Loucy (cell line): ENCODE measurements at regions not wholly inside any gene's neighbourhood (a gene's known extent, or its start where the extent isn't known, plus 50 kb on each side); places are given as distances from the start of the nearest gene placed in this dataset.

ENCODE experiments used
- H2AFZ ChIP-seq: fragments of 200-600 bp; sonication (generic); 2 replicates; pipeline ENCODE4 v1.6.0; 2016; ENCODE audit warnings: antibody characterized with exemption, mild to moderate bottlenecking, low read length, moderate library complexity
- H3F3A ChIP-seq: fragments of 200-600 bp; 2 replicates; pipeline ENCODE4 v1.6.0; 2016; ENCODE audit warnings: antibody characterized with exemption, low read depth, mild to moderate bottlenecking
- H3K27me3 ChIP-seq: fragments of 200-600 bp; sonication (generic); 2 replicates; pipeline ENCODE4 v1.6.1; 2014; ENCODE audit warnings: low read length, mild to moderate bottlenecking; ENCODE audit not compliant: insufficient read depth, poor library complexity, severe bottlenecking
- H3K36me3 ChIP-seq: fragments of 200-600 bp; sonication (generic); 2 replicates; pipeline ENCODE4 v1.6.1; 2016; ENCODE audit warnings: low read length; ENCODE audit not compliant: insufficient read depth
- H3K4me1 ChIP-seq: fragments of 200-600 bp; sonication (generic); 2 replicates; pipeline ENCODE4 v1.5.1; 2014; ENCODE audit warnings: low read length, mild to moderate bottlenecking; ENCODE audit not compliant: insufficient read depth, poor library complexity, severe bottlenecking
- H3K4me2 ChIP-seq: fragments of 200-600 bp; sonication (generic); 2 replicates; pipeline ENCODE4 v1.6.0; 2014; ENCODE audit warnings: antibody characterized with exemption, low read length, low read depth, mild to moderate bottlenecking; ENCODE audit not compliant: poor library complexity, severe bottlenecking
- H3K4me3 ChIP-seq: fragments of 200-600 bp; sonication (generic); 2 replicates; pipeline ENCODE4 v1.5.1; 2014; ENCODE audit warnings: low read length, mild to moderate bottlenecking, mixed read lengths; ENCODE audit not compliant: poor library complexity, severe bottlenecking
- H3K79me2 ChIP-seq: fragments of 200-600 bp; sonication (generic); 2 replicates; pipeline ENCODE4 v1.6.1; 2014; ENCODE audit warnings: low read length; ENCODE audit not compliant: insufficient read depth
- H3K9ac ChIP-seq: fragments of 200-600 bp; sonication (generic); 2 replicates; pipeline ENCODE4 v1.6.0; 2014; ENCODE audit warnings: mild to moderate bottlenecking, low read depth, low read length, moderate library complexity; ENCODE audit not compliant: poor library complexity, severe bottlenecking
- H3K9me2 ChIP-seq: fragments of 200-600 bp; sonication (generic); replicated peaks from 2 replicates; pipeline ENCODE4 v1.6.1; 2016; ENCODE audit warnings: low read depth, low read length, mixed read lengths
- H3K9me3 ChIP-seq: fragments of 200-600 bp; sonication (generic); 2 replicates; pipeline ENCODE4 v1.6.1; 2014; ENCODE audit warnings: mild to moderate bottlenecking, antibody characterized with exemption, low read length, low read depth; ENCODE audit not compliant: insufficient read depth
- H4K20me1 ChIP-seq: fragments of 200-600 bp; sonication (generic); 2 replicates; pipeline ENCODE4 v1.6.0; 2014; ENCODE audit warnings: antibody characterized with exemption, low read length, mild to moderate bottlenecking; ENCODE audit not compliant: insufficient read depth, poor library complexity, severe bottlenecking
- EZH2phosphoT487 ChIP-seq: fragments of 200-600 bp; IDR thresholded peaks from 2 replicates; pipeline ENCODE4 v1.6.1; 2018; ENCODE audit warnings: antibody characterized with exemption, mild to moderate bottlenecking, moderate library complexity, borderline replicate concordance
- TF ChIP-seq, protein P1 (sequence below): fragments of 200-600 bp; sonication (generic); conservative IDR thresholded peaks from 2 replicates; pipeline ENCODE4 v1.5.1; 2014; ENCODE audit warnings: mild to moderate bottlenecking, antibody characterized with exemption, low read length

DNA sequence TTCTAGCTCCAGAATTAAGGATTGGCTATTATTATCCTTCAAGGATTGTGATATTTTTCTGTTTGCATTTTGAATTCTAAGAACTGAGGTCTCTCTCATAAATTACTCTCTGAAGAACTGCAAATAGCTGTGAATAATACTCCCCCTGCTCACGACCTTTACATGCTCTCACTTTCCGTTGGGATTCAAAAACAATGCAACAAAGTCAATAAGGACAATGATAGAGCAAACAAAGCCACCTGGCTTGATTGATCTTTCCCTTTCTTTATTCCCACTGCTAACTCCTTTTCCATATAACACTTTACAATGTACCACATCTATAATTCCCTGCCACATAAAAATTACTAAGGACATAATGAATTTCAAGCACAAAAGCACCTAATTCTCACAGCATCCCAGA lies 523.0 kb upstream of the CA10 start:
- Histone ChIP-seq H3K79me2 (no peaks in the 10 kb centered on the region), H3K27me3 (no peaks in the 10 kb centered on the region), H3F3A (no peaks in the 10 kb centered on the region), H3K4me2 (no peak overlapping the region), H2AFZ (no peak overlapping the region), H3K9me3 (no peaks in the 10 kb centered on the region; the same call in 1 of the 2 replicates), H3K4me1 (no peaks in the 10 kb centered on the region), H3K9me2 (no peaks in the 10 kb centered on the region), H3K36me3 (no peaks in the 10 kb centered on the region), H3K9ac (no peak overlapping the region), H4K20me1 (no peaks in the 10 kb centered on the region), H3K4me3 (no peak overlapping the region)
- TF ChIP-seq, protein P1, sequence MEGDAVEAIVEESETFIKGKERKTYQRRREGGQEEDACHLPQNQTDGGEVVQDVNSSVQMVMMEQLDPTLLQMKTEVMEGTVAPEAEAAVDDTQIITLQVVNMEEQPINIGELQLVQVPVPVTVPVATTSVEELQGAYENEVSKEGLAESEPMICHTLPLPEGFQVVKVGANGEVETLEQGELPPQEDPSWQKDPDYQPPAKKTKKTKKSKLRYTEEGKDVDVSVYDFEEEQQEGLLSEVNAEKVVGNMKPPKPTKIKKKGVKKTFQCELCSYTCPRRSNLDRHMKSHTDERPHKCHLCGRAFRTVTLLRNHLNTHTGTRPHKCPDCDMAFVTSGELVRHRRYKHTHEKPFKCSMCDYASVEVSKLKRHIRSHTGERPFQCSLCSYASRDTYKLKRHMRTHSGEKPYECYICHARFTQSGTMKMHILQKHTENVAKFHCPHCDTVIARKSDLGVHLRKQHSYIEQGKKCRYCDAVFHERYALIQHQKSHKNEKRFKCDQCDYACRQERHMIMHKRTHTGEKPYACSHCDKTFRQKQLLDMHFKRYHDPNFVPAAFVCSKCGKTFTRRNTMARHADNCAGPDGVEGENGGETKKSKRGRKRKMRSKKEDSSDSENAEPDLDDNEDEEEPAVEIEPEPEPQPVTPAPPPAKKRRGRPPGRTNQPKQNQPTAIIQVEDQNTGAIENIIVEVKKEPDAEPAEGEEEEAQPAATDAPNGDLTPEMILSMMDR, result no peak
- TF ChIP-seq EZH2phosphoT487, result no peak

DNA sequence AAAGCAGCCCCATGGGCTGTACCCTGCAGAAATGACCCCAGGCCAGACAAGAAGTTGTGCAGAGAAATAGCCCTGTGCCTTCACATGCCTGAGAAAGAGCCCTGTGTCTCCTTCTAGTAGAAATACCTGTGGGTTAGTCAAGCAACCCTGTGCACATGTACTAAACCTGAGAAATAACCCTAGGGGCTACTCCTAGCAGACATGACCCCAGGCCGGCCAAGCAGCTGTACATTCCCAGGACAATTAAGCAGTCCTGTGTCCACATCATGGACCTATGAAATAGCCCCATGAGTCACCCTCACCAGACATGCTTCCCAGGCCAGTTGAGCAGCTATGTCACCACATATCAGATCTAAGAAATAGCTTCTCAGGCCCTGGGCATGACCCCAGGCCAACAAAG lies 519.7 kb upstream of the CA10 start:
- Histone ChIP-seq H3K9me3 (no peaks in the 10 kb centered on the region; the same call in 1 of the 2 replicates), H2AFZ (no peak overlapping the region), H4K20me1 (no peaks in the 10 kb centered on the region), H3K9me2 (no peaks in the 10 kb centered on the region), H3K4me3 (no peak overlapping the region), H3K9ac (no peak overlapping the region), H3K27me3 (no peaks in the 10 kb centered on the region), H3F3A (no peaks in the 10 kb centered on the region), H3K4me1 (no peaks in the 10 kb centered on the region), H3K79me2 (no peaks in the 10 kb centered on the region), H3K4me2 (no peak overlapping the region), H3K36me3 (no peaks in the 10 kb centered on the region)
- TF ChIP-seq, protein P1, result no peak
- no peak for TF ChIP-seq EZH2phosphoT487

DNA sequence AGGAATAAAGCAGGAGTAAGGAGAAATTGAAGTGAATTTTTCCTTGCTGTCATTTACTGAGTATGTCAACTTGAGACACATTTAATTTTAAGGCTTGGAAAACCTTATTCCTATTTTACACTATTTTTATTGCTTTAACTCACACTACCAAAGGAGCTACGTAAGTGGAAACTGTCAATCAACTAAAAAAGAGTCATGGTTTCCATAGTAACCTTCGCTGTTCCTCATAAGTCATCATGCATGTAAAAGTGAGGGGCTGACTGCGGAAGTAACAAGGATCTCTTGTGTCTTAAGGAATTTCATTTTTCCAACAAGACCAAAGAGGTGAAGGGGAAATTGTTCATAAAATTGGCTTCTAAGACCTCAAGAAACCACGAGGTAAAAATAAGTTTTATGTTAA lies 516.2 kb upstream of the CA10 start:
- no peaks in the 10 kb centered on the region; the same call in 1 of the 2 replicates for H3K9me3 ChIP-seq
- H3K4me3 ChIP-seq, result no peak overlapping the region
- no peaks in the 10 kb centered on the region for H3K9me2 ChIP-seq
- no peak overlapping the region for H2AFZ ChIP-seq
- TF ChIP-seq, protein P1, result no peak
- no peak for TF ChIP-seq EZH2phosphoT487
- H3K4me2 ChIP-seq, result no peak overlapping the region
- no peaks in the 10 kb centered on the region for H3K27me3 ChIP-seq
- H3K9ac ChIP-seq, result no peak overlapping the region
- H3K79me2 ChIP-seq, result no peaks in the 10 kb centered on the region
- no peaks in the 10 kb centered on the region for H3K4me1 ChIP-seq
- no peaks in the 10 kb centered on the region for H3K36me3 ChIP-seq
- no peaks in the 10 kb centered on the region for H4K20me1 ChIP-seq
- H3F3A ChIP-seq, result no peaks in the 10 kb centered on the region
